OCI-LY7 (cell line): ENCODE measurements at regions not wholly inside any gene's neighbourhood (a gene's known extent, or its start where the extent isn't known, plus 50 kb on each side); places are given as distances from the start of the nearest gene placed in this dataset.
"Not testable (repeated sequence)": the region's sequence is repeated elsewhere in the genome, so short reads cannot be mapped to it uniquely, and the experiment has no call there.

Experiments used
- BruUV-seq: library from RNA; stranded (reverse); fragments of 400-500 nt; replicated peaks from 2 replicates; lab custom pipeline; 2021; lab: Mats Ljungman, UMichigan
- CTCF ChIA-PET: fragments of 300-600 bp; sonication (Branson Sonifier 250); formaldehyde crosslinking; loops from one replicate; lab custom pipeline; 2022; ENCODE audit warnings: antibody characterized with exemption; ENCODE audit not compliant: unreplicated experiment; lab: Charles Lee
- POLR2A ChIA-PET: fragments of 300-600 bp; sonication (Branson Sonifier 250); formaldehyde crosslinking; loops from one replicate; lab custom pipeline; 2022; ENCODE audit warnings: antibody characterized with exemption; lab: Charles Lee
- DNase-seq: peaks from one replicate; pipeline ENCODE4 v3.0.0-alpha.2; 2015; ENCODE audit warnings: low spot score
- H2AFZ ChIP-seq: fragments of 200-600 bp; sonication (generic), shearing (Covaris generic); 2 replicates; pipeline ENCODE4 v1.6.1; 2014; ENCODE audit warnings: mild to moderate bottlenecking, antibody characterized with exemption, low read length, moderate library complexity
- H3K27ac ChIP-seq: fragments of 200-600 bp; sonication (generic); 2 replicates; pipeline ENCODE4 v1.5.1; 2014; ENCODE audit warnings: mixed run types, low read depth, mild to moderate bottlenecking, moderate library complexity, low read length, inconsistent platforms; ENCODE audit not compliant: poor library complexity, severe bottlenecking
- H3K36me3 ChIP-seq: fragments of 200-600 bp; sonication (generic); 2 replicates; pipeline ENCODE4 v1.6.1; 2014; ENCODE audit warnings: mild to moderate bottlenecking, antibody characterized with exemption, low read length, moderate library complexity, mixed read lengths; ENCODE audit not compliant: insufficient read depth
- H3K4me1 ChIP-seq: fragments of 200-600 bp; sonication (generic); 2 replicates; pipeline ENCODE4 v1.5.1; 2014; ENCODE audit warnings: mild to moderate bottlenecking, low read length; ENCODE audit not compliant: insufficient read depth, poor library complexity, severe bottlenecking
- H3K4me2 ChIP-seq: fragments of 200-600 bp; sonication (generic); 2 replicates; pipeline ENCODE4 v1.6.1; 2014; ENCODE audit warnings: mild to moderate bottlenecking, low read length
- H3K4me3 ChIP-seq: fragments of 200-600 bp; sonication (generic); 2 replicates; pipeline ENCODE4 v1.5.1; 2014; ENCODE audit warnings: mild to moderate bottlenecking, low read depth, low read length; ENCODE audit not compliant: poor library complexity, severe bottlenecking
- H3K79me2 ChIP-seq: fragments of 200-600 bp; sonication (generic); 2 replicates; pipeline ENCODE4 v1.6.1; 2016; ENCODE audit warnings: low read depth, mild to moderate bottlenecking, low read length, moderate library complexity, mixed read lengths; ENCODE audit not compliant: insufficient read depth
- H3K9me2 ChIP-seq: fragments of 200-600 bp; sonication (generic); 2 replicates; pipeline ENCODE4 v1.6.1; 2016; ENCODE audit warnings: mild to moderate bottlenecking, low read length, mixed read lengths; ENCODE audit not compliant: insufficient read depth
- H3K9me3 ChIP-seq: fragments of 200-600 bp; sonication (generic); 2 replicates; pipeline ENCODE4 v1.6.1; 2014; ENCODE audit warnings: mild to moderate bottlenecking, mixed run types, low read length, mixed read lengths
- H4K20me1 ChIP-seq: fragments of 200-600 bp; sonication (generic); 2 replicates; pipeline ENCODE4 v1.6.1; 2014; ENCODE audit warnings: mild to moderate bottlenecking, antibody characterized with exemption, low read length, moderate library complexity, mixed read lengths; ENCODE audit not compliant: insufficient read depth
- EZH2phosphoT487 ChIP-seq: fragments of 200-600 bp; sonication (generic); IDR thresholded peaks from 2 replicates; pipeline ENCODE4 v1.6.1; 2018; ENCODE audit warnings: low read depth, borderline replicate concordance, mild to moderate bottlenecking, mixed run types, antibody characterized with exemption, low read length, moderate library complexity, mixed read lengths
- intact Hi-C: fragments of 100-400 bp; cut with micrococcal nuclease; formaldehyde crosslinking; loops from one replicate; pipeline ENCODE4 v1.10.0; 2022; ENCODE audit not compliant: unreplicated experiment
- TF ChIP-seq, protein P1 (sequence below): fragments of 200-600 bp; sonication (generic); conservative IDR thresholded peaks from 2 replicates; pipeline ENCODE4 v1.5.1; 2014; ENCODE audit warnings: mild to moderate bottlenecking, antibody characterized with exemption, low read length, moderate library complexity, mixed read lengths

- H4K20me1 ChIP-seq: no peaks in the 10 kb centered on the region
- H3K4me1 ChIP-seq: no peaks in the 10 kb centered on the region
- H3K9me3 ChIP-seq: no peaks in the 10 kb centered on the region
- no peak overlapping the region for H2AFZ ChIP-seq
- no peak for TF ChIP-seq EZH2phosphoT487
- TF ChIP-seq, protein P1, sequence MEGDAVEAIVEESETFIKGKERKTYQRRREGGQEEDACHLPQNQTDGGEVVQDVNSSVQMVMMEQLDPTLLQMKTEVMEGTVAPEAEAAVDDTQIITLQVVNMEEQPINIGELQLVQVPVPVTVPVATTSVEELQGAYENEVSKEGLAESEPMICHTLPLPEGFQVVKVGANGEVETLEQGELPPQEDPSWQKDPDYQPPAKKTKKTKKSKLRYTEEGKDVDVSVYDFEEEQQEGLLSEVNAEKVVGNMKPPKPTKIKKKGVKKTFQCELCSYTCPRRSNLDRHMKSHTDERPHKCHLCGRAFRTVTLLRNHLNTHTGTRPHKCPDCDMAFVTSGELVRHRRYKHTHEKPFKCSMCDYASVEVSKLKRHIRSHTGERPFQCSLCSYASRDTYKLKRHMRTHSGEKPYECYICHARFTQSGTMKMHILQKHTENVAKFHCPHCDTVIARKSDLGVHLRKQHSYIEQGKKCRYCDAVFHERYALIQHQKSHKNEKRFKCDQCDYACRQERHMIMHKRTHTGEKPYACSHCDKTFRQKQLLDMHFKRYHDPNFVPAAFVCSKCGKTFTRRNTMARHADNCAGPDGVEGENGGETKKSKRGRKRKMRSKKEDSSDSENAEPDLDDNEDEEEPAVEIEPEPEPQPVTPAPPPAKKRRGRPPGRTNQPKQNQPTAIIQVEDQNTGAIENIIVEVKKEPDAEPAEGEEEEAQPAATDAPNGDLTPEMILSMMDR: no peak
- BruUV-seq: no TSS peak
- no peaks in the 10 kb centered on the region for H3K9me2 ChIP-seq
- intact Hi-C loops: no loop called here
- no peak overlapping the region for H3K4me2 ChIP-seq
- no peak overlapping the region for H3K4me3 ChIP-seq
- ChIA-PET CTCF (no interaction called here), POLR2A (no interaction called here)
- no peak for DNase-seq
- H3K27ac ChIP-seq: no peak overlapping the region
- no peaks in the 10 kb centered on the region for H3K79me2 ChIP-seq
- H3K36me3 ChIP-seq: no peaks in the 10 kb centered on the region
Measured at GRCh38 chr4:129999156-129999555, 903.2 kb downstream of the C4orf33 start.

- Histone ChIP-seq H3K36me3 (no peaks in the 10 kb centered on the region), H4K20me1 (no peaks in the 10 kb centered on the region), H3K79me2 (no peaks in the 10 kb centered on the region), H3K4me2 (no peak overlapping the region), H3K9me2 (no peaks in the 10 kb centered on the region), H3K4me1 (no peaks in the 10 kb centered on the region), H3K4me3 (no peak overlapping the region), H3K27ac (no peak overlapping the region), H3K9me3 (no peaks in the 10 kb centered on the region), H2AFZ (no peak overlapping the region)
- no peak for DNase-seq
- intact Hi-C loops: no loop called here
- POLR2A ChIA-PET: no interaction called here
- CTCF ChIA-PET: no interaction called here
- TF ChIP-seq, protein P1: no peak
- no peak for TF ChIP-seq EZH2phosphoT487
- no TSS peak for BruUV-seq
Measured at GRCh38 chr4:130008461-130008860, 912.5 kb downstream of the C4orf33 start.

GRCh38 chr4:130012806-130013205, 916.9 kb downstream of the C4orf33 start:
- H3K9me3 ChIP-seq, H3K4me1 ChIP-seq, DNase-seq, H3K4me2 ChIP-seq, CTCF ChIA-PET, H3K4me3 ChIP-seq, H3K79me2 ChIP-seq, H3K27ac ChIP-seq, H3K9me2 ChIP-seq, H2AFZ ChIP-seq, H4K20me1 ChIP-seq, H3K36me3 ChIP-seq, intact Hi-C loops, BruUV-seq: not testable (repeated sequence)
- POLR2A ChIA-PET: interaction anchor here (0.7 kb wide), 1 partner anchor 161 kb away, joined by 3 read pairs; no protein-coding TSS in a partner anchor
